ENCODE measurements at regions not wholly inside any gene's neighbourhood (a gene's known extent, or its start where the extent isn't known, plus 50 kb on each side); places are given as distances from the start of the nearest gene placed in this dataset.
"Not testable (repeated sequence)": the region's sequence is repeated elsewhere in the genome, so short reads cannot be mapped to it uniquely, and the experiment has no call there.

DNA sequence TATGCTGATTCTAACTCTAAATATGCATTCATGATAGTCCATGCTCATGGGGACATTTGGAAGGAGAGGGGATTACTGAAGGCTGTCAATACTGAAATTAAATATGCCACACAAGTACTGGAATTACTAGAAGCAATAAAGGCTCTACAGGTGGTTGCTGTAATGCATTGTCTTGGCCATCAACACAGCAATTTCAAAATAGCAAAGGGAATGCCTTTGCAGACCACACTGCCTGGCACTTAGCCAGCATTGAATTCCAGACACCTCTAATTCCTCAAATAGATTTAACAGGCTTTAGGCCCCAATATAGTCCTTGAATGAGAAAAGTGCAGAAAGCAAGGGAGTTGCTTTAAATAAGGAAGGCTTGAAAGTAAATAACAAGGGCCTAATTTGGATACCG, 115.8 kb upstream of the PLCL2 start:
- DNase-seq (ENCODE audit: low spot score) = no peak

GRCh38 chr3:16769525-16769924, 115.2 kb upstream of the PLCL2 start:
- no peak for DNase-seq (ENCODE audit: low spot score)

DNA sequence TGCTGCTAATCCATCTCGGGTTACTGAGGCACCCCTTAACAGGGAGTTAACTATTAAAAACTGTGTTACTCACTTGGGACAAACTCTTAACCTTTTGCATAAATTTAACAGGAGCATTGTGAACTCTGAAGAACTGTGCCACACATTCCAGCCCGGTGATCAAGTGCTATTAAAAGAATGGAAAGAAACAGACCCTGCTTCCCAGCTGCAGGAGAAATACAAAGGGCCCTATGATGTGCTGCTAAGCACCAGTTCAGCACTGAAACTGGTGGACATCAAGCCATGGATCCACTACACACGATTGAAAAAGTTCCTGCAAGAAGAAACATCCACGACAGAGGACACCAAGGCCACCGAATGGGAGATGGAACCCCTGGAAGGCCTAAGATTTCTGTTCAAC, 114.7 kb upstream of the PLCL2 start:
- no peak for DNase-seq (ENCODE audit: low spot score)

DNA sequence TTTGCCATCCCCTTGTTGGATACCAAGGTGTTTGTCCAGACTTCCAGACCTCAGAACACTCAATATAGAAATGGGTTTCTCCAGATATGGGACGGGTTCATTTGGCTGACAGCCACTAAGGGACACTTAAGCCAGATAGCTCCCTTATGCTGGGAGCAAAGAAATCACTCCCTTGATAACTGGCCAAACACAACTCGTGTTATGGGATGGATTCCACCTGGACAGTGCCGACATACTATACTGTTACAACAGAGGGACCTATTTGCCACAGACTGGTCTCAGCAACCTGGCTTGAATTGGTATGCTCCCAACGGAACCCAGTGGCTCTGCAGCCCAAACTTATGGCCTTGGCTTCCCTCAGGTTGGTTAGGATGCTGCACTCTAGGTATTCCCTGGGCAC, 114.0 kb upstream of the PLCL2 start:
- no peak for DNase-seq (ENCODE audit: low spot score)

DNA sequence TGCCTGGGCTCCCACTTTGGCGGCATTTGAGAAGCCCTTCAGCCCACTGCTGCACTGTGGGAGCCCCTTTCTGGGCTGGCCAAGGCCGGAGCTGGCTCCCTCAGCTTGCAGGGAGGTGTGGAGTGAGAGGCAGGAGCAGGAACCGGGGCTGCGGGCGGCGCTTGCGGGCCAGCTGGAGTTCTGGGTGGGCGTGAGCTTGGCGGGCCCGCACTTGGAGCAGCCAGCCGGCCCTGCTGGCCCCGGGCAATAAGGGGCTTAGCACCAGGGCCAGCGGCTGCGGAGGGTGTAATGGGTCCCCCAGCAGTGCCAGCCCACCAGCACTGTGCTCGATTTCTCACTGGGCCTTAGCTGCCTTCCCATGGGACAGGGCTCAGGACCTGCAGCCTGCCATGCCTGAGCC, 111.2 kb upstream of the PLCL2 start:
- DNase-seq (ENCODE audit: low spot score) = not testable (repeated sequence)

- DNase-seq (ENCODE audit: low spot score) = not testable (repeated sequence)
These were observed 110.2 kb upstream of the PLCL2 start for GRCh38 chr3:16774536-16774935.

DNA sequence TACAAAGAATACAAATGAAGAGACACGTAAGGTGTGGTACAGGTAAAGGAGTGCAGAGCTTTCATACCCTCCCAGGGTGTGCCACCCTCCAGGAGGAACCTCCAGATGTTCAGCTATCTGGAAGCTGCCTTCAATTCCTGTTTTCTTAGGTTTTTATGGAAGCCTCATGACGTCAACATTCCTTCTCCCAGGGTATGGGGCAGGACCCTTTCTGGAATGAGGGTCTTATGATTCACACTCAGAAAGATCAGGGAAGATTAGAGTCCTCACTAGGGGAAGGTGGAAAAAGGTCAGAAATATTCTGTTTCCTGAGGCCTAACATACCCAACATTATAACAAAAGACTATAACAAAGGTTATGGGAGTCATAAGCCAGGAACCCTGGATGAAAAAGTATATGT, 99.8 kb upstream of the PLCL2 start:
- DNase-seq (ENCODE audit: low spot score) = no peak

DNA sequence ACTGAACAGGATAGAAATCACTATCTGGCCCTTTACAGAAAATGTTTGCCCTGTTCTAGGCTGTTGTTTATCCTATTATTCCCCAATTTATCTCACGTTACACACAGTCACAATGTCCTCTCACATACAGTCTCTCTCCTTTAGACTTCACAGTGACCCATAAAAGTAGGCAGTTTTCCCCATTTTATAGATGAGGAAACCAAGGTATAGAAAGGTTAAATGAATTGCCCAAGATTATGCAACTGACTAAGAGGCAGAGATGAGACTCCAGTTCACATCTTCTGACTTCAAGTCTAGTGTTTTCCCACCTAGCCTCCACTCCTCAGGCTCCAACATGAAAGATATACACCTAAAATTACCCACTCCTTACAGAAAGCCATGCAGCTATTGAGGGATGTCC, 99.3 kb upstream of the PLCL2 start:
- DNase-seq (ENCODE audit: low spot score) = no peak

DNA sequence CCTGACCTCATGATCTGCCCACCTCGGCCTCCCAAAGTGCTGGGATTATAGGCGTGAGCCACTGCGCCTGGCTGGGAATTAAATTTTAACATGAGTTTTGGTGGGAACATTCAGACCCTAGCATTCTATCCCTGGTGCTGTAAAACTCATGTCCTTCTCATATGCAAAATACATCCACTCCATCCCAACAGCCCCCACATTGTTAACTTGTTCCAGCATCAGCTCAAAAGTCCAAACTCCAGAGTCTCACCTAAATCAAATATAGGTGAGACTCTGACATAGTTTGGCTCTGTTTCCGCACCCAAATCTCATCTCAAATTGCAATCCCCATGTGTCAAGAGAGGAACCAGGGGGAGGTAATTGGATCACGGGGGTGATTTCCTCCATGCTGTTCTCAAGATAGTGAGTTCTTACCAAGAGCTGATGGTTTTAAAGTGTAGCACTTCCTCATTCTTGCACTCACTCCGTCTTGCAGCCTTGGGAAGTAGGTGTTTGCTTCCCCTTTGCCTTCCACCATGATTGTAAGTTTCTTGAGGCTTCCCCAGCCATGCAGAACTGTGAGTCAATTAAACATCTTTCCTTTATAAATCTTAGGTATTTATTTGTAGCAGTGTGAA, 96.2 kb upstream of the PLCL2 start:
- DNase-seq (ENCODE audit: low spot score) = no peak

DNA sequence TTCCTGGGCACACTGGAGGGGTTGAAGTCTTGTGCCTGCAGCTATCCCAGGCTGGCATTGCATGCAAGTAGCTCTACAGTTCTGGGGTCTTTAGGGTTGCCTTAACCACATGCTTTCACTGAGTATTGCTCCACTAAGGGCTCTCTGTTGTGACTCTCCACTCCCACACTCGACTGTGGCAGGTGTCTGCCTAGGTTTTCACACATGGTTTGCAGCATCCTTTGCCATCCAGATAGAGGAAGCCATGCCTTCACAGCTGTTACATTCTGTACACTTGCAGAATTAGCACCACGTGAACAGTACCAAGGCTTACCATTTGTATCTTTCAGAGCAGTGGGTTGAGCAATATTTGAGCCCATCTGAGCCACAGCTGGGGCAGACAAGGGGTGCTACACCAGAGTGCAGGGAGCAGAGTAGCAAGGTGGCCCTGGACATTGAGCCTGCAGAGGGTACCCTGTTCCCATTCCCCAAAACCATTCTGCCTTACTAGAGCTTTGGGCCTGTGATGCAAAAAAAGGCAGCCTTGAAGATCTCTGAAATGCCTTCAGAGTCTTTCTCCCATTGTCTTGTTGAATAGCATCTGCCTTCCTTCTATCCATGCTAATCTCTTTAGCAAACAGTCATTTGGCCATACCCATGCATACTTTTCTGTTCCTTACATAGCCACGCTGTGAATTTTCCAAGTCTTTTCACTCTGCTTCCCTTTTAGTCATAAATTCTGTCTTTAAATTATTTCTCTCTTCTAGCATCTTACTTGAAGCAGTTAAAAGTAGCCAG, 95.2 kb upstream of the PLCL2 start:
- DNase-seq (ENCODE audit: low spot score) = no peak

GRCh38 chr3:16790432-16791400, 94.0 kb upstream of the PLCL2 start:
- no peak for DNase-seq (ENCODE audit: low spot score)

DNA sequence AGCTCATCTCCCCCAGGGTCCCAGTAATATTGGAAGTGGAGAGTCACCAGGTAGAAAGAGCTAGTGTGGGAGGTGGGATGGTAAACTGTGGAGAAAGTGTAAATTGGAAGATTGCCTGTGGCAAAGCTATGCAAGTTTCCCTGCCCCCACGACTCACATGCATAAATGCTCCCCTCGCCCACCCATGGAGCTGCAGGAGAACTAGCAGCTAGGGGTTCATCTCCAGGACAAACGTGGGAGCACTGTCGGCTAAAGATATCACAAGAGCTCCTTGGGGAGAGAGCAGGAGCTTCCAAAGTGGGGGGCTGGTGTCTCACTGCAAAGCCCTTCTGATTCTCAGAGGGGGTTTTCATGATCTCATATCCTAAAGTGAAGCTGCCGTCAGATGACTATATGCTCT, 91.4 kb upstream of the PLCL2 start:
- no peak for DNase-seq (ENCODE audit: low spot score)

GRCh38 chr3:16794257-16794656, 90.5 kb upstream of the PLCL2 start:
- no peak for DNase-seq (ENCODE audit: low spot score)

DNA sequence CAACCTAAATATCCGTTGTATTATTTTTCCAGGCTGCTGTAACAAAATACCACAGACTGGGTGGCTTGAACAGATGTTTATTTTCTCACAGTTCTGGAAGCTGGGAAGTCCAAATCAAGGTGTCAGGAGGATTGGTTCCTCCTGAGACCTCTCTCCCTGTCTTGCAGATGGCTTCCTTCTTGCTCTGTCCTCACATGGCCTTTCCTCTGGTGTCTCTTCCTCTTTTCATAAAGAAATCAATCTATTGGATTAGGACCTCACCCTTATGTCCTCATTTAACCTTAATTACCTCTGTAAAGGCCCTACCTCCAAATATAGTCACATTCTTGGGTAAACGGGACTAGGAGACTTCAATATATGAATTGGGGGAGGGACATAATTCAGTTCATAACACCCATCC, 89.2 kb upstream of the PLCL2 start:
- DNase-seq (ENCODE audit: low spot score) = no peak

DNA sequence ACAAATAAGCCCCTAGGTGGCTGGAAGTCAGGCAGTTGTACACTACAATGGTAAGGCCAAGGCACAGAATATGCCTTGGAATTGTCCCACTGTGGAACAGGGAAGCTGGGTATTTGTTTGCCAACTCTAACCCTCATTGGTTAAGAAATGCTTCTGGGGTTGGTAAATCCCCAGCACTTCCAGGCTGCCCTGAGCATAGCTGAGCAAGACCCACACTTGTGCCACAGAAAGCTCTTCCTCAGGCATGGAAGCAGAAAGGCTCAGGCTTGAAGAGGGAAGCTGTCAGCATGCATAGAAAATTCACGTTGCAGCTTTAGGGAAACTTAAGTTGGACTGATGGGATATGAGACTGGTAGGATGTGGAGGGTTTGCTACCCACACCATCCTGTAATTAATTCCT, 86.9 kb upstream of the PLCL2 start:
- no peak for DNase-seq (ENCODE audit: low spot score)

DNA sequence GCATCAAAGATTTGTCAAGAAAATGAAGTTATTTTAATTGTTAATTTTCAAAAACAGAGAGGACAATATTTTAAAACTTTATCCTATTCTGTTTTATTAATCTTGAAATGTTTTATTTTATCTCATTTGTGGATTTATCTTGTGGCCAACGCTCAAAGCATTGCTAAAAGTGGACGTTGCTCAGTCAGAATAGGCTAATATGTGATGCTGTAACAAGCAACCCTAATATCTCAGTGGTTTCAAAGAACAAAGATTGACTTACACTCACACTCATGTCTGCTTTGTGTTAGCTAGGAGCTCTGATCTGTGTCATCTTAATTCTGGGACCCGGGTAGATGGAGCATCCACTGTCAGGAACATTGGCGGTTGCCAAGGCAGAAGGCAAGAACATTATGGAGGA, 86.0 kb upstream of the PLCL2 start:
- DNase-seq (ENCODE audit: low spot score) = no peak

GRCh38 chr3:16800361-16800760, 84.4 kb upstream of the PLCL2 start:
- DNase-seq (ENCODE audit: low spot score) = no peak

- DNase-seq (ENCODE audit: low spot score) = no peak
These were observed 83.5 kb upstream of the PLCL2 start for GRCh38 chr3:16801223-16801622.

DNA sequence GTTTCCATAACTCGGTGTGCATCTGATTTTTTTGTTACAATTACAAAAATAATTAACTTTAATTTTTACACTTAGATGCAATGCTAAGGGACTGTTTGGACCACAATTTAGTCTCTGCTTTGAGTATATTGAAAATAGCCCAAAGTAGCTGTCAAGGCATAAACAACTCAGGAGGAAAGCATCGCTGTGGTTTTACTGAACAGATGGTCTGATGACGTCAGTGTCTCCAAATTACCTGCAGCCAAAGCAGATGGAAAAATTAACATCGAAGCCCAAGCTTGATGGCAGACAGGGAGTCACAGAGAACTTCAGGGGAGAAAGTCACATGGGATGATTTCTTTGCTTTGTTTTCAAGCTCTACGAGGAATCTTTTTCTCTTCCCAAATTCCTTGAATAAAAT, 83.1 kb upstream of the PLCL2 start:
- no peak for DNase-seq (ENCODE audit: low spot score)

- DNase-seq (ENCODE audit: low spot score) = no peak
These were observed 82.4 kb upstream of the PLCL2 start for GRCh38 chr3:16802389-16802788.

- no peak for DNase-seq (ENCODE audit: low spot score)
These were observed 81.7 kb upstream of the PLCL2 start for GRCh38 chr3:16803019-16803418.

DNA sequence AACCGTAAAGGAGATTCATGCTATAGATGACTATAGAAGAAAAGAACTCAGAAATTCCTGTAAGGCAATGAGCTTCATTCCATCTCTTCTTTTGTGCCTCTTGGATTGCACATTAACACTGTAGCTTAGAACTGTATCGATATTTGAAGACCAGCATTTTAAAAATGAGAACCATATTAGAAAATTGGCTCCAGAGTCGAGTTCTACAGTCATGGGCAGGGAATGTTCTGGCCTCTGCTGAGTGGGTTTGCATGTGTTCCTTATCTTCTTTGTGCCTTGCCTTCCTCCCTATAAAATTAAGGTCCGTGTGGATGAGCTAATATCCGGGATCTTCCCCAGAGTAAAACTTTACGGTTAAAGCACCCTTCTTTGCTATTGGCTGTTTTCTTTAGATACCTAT, 77.4 kb upstream of the PLCL2 start:
- no peak for DNase-seq (ENCODE audit: low spot score)

All from HT-29 (cell line).